ENCODE measurements at regions not wholly inside any gene's neighbourhood (a gene's known extent, or its start where the extent isn't known, plus 50 kb on each side); places are given as distances from the start of the nearest gene placed in this dataset.

GRCh38 chr18:75779910-75780309, 352.4 kb upstream of the SMIM21 start:
- DNase-seq = no peak
- no peak for TF ChIP-seq EZH2 (optimal IDR thresholded peaks at IDR 0.05; ENCODE audit: low read depth, low read length)
- no peak for TF ChIP-seq EZH2phosphoT487 (IDR thresholded peaks at IDR 0.05; ENCODE audit: low read length)
- no peak for TF ChIP-seq CTCF (IDR thresholded peaks at IDR 0.05; ENCODE audit: low read length)
- no peak overlapping the region for H2AFZ ChIP-seq (ENCODE audit: low read length)
- H4K20me1 ChIP-seq (ENCODE audit: insufficient read depth, low read length) = no peaks in the 10 kb centered on the region
- H3K4me1 ChIP-seq (ENCODE audit: low read length) = no peaks in the 10 kb centered on the region
- no peak overlapping the region for H3K4me2 ChIP-seq (ENCODE audit: low read depth, low read length)
- H3K9ac ChIP-seq (ENCODE audit: low read length) = no peak overlapping the region
- H3K36me3 ChIP-seq (replicated peaks; ENCODE audit: insufficient read depth, low read length) = no peaks in the 10 kb centered on the region
- no peaks in the 10 kb centered on the region for H3K9me2 ChIP-seq (replicated peaks; ENCODE audit: insufficient read depth, low read length)
- no peaks in the 10 kb centered on the region for H3F3A ChIP-seq (ENCODE audit: insufficient read depth, low read length)
- no peak overlapping the region for H3K4me3 ChIP-seq (ENCODE audit: low read length)
- H3K79me2 ChIP-seq (ENCODE audit: low read length) = no peaks in the 10 kb centered on the region
- no peaks in the 10 kb centered on the region for H3K27me3 ChIP-seq (replicated peaks; ENCODE audit: insufficient read depth, low read length)
- no peaks in the 10 kb centered on the region for H3K9me3 ChIP-seq (replicated peaks; ENCODE audit: insufficient read depth, low read length)
- no peak overlapping the region for H3K27ac ChIP-seq (ENCODE audit: low read length)

GRCh38 chr18:75779450-75779849, 351.9 kb upstream of the SMIM21 start:
- H3K27ac ChIP-seq (ENCODE audit: low read length) = no peak overlapping the region
- no peaks in the 10 kb centered on the region for H3K79me2 ChIP-seq (ENCODE audit: low read length)
- no peaks in the 10 kb centered on the region for H3K27me3 ChIP-seq (replicated peaks; ENCODE audit: insufficient read depth, low read length)
- H3K4me1 ChIP-seq (ENCODE audit: low read length) = no peaks in the 10 kb centered on the region
- no peak for TF ChIP-seq EZH2 (optimal IDR thresholded peaks at IDR 0.05; ENCODE audit: low read depth, low read length)
- no peak for TF ChIP-seq EZH2phosphoT487 (IDR thresholded peaks at IDR 0.05; ENCODE audit: low read length)
- no peak for TF ChIP-seq CTCF (IDR thresholded peaks at IDR 0.05; ENCODE audit: low read length)
- no peak overlapping the region for H3K9ac ChIP-seq (ENCODE audit: low read length)
- H3K4me3 ChIP-seq (ENCODE audit: low read length) = no peak overlapping the region
- H3K36me3 ChIP-seq (replicated peaks; ENCODE audit: insufficient read depth, low read length) = no peaks in the 10 kb centered on the region
- H3K9me2 ChIP-seq (replicated peaks; ENCODE audit: insufficient read depth, low read length) = no peaks in the 10 kb centered on the region
- H3F3A ChIP-seq (ENCODE audit: insufficient read depth, low read length) = no peaks in the 10 kb centered on the region
- H4K20me1 ChIP-seq (ENCODE audit: insufficient read depth, low read length) = no peaks in the 10 kb centered on the region
- no peaks in the 10 kb centered on the region for H3K9me3 ChIP-seq (replicated peaks; ENCODE audit: insufficient read depth, low read length)
- no peak overlapping the region for H3K4me2 ChIP-seq (ENCODE audit: low read depth, low read length)
- no peak for DNase-seq
- no peak overlapping the region for H2AFZ ChIP-seq (ENCODE audit: low read length)

- H3K27me3 ChIP-seq (replicated peaks; ENCODE audit: insufficient read depth, low read length) = no peaks in the 10 kb centered on the region
- H3K9me3 ChIP-seq (replicated peaks; ENCODE audit: insufficient read depth, low read length) = no peaks in the 10 kb centered on the region
- H3K4me1 ChIP-seq (ENCODE audit: low read length) = no peaks in the 10 kb centered on the region
- no peak overlapping the region for H3K4me2 ChIP-seq (ENCODE audit: low read depth, low read length)
- no peak for DNase-seq
- no peaks in the 10 kb centered on the region for H3K79me2 ChIP-seq (ENCODE audit: low read length)
- no peak overlapping the region for H3K27ac ChIP-seq (ENCODE audit: low read length)
- no peaks in the 10 kb centered on the region for H3K9me2 ChIP-seq (replicated peaks; ENCODE audit: insufficient read depth, low read length)
- H3F3A ChIP-seq (ENCODE audit: insufficient read depth, low read length) = no peaks in the 10 kb centered on the region
- no peak overlapping the region for H3K9ac ChIP-seq (ENCODE audit: low read length)
- H2AFZ ChIP-seq (ENCODE audit: low read length) = no peak overlapping the region
- H3K36me3 ChIP-seq (replicated peaks; ENCODE audit: insufficient read depth, low read length) = no peaks in the 10 kb centered on the region
- TF ChIP-seq EZH2phosphoT487 (IDR thresholded peaks at IDR 0.05; ENCODE audit: low read length) = no peak
- TF ChIP-seq CTCF (IDR thresholded peaks at IDR 0.05; ENCODE audit: low read length) = no peak
- no peaks in the 10 kb centered on the region for H4K20me1 ChIP-seq (ENCODE audit: insufficient read depth, low read length)
- no peak overlapping the region for H3K4me3 ChIP-seq (ENCODE audit: low read length)
Observed at GRCh38 chr18:75777630-75778029, 350.1 kb upstream of the SMIM21 start.
